Right atrium auricular region (tissue), 2 donors: ENCODE measurements at regions not wholly inside any gene's neighbourhood (a gene's known extent, or its start where the extent isn't known, plus 50 kb on each side); places are given as distances from the start of the nearest gene placed in this dataset.

Experiments used
- DNase-seq: peaks from one replicate; pipeline ENCODE4 v3.0.0-alpha.2; 2019; ENCODE audit warnings: low spot score
- H3K27ac ChIP-seq, 2 donors: fragments of 200-600 bp; sonication (generic); 1 replicate in 1 of 2; 2 replicates in 1 of 2; pipeline ENCODE4 v1.5.1; 2016 to 2019
- H3K27me3 ChIP-seq, 2 donors: fragments of 200-600 bp; sonication (generic); one replicate each; pipeline versions ENCODE4 v1.5.1 to v1.6.0; 2017 to 2019
- H3K36me3 ChIP-seq: fragments of 200-600 bp; sonication (generic); one replicate; pipeline ENCODE4 v1.5.1; 2016
- H3K4me1 ChIP-seq, 2 donors: fragments of 200-600 bp; sonication (generic); one replicate each; pipeline versions ENCODE4 v1.5.1 to v1.6.0; 2017 to 2019
- H3K4me3 ChIP-seq, 2 donors: fragments of 200-600 bp; sonication (generic); 1 replicate in 1 of 2; 2 replicates in 1 of 2; pipeline ENCODE4 v1.5.1; 2017 to 2019; ENCODE audit warnings: mild to moderate bottlenecking in 1 of 2, moderate library complexity in 1 of 2
- H3K9me3 ChIP-seq, 2 donors: fragments of 200-600 bp; sonication (generic); one replicate each; pipeline ENCODE4 v1.5.1; 2019
- TF ChIP-seq, protein P1 (sequence below), 2 donors: fragments of 200-600 bp; sonication (generic); IDR thresholded peaks; one replicate each; pipeline ENCODE4 v1.5.1; 2019; ENCODE audit warnings: antibody characterized with exemption in 2 of 2

DNA sequence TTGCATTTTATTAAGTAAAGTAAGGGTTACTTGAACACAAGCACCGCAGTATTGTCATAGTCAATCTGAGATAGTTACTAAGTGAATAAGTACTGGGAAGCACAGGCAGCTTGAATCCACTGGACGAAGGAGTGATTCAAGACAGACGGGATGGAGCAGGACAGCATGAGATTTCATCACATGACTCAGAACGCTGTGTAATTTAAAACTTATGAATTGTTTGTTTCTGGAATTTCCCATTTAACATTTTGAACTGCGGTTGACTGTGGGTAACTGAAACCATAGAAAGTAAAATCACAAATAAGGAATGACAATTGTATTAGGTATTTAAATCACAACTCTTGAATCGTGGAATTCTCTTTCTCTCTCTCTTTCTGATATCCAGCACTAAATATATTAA is 1630.4 kb upstream of the SEL1L start:
- no peaks in the 10 kb centered on the region for H3K27me3 ChIP-seq
- TF ChIP-seq, protein P1, sequence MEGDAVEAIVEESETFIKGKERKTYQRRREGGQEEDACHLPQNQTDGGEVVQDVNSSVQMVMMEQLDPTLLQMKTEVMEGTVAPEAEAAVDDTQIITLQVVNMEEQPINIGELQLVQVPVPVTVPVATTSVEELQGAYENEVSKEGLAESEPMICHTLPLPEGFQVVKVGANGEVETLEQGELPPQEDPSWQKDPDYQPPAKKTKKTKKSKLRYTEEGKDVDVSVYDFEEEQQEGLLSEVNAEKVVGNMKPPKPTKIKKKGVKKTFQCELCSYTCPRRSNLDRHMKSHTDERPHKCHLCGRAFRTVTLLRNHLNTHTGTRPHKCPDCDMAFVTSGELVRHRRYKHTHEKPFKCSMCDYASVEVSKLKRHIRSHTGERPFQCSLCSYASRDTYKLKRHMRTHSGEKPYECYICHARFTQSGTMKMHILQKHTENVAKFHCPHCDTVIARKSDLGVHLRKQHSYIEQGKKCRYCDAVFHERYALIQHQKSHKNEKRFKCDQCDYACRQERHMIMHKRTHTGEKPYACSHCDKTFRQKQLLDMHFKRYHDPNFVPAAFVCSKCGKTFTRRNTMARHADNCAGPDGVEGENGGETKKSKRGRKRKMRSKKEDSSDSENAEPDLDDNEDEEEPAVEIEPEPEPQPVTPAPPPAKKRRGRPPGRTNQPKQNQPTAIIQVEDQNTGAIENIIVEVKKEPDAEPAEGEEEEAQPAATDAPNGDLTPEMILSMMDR (IDR thresholded peaks at IDR 0.05) = no peak

DNA sequence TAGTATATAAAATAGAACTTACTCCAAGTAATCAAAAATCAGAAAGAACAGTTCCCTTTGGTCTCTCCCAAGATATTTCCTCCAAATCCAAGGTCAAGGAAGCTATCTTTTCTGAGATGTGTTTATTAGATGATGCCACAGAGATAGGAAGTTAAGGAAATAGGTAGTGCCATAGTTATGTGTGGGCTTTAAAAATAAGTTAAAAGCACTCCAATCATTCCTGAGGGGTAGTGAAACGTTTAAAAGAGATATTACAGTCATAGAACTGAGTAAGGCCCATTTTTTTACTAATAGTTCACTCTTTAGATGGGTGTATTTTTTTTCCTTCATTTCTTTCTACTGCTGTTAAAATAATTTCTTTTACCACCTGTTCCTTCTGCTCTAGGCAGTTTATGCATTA is 1630.9 kb upstream of the SEL1L start:
- TF ChIP-seq, protein P1 (IDR thresholded peaks at IDR 0.05) = no peak
- Histone ChIP-seq H3K27ac (no peak overlapping the region), H3K4me3 (no peak overlapping the region), H3K36me3 (no peaks in the 10 kb centered on the region), H3K4me1 (no peaks in the 10 kb centered on the region), H3K27me3 (no peaks in the 10 kb centered on the region), H3K9me3 (no peaks in the 10 kb centered on the region)
- DNase-seq = no peak

More for the DNA sequence above, 1630.4 kb upstream of the SEL1L start:
- no peaks in the 10 kb centered on the region for H3K36me3 ChIP-seq
- no peak for DNase-seq
- no peaks in the 10 kb centered on the region for H3K9me3 ChIP-seq
- no peak overlapping the region for H3K27ac ChIP-seq
- H3K4me1 ChIP-seq = no peaks in the 10 kb centered on the region
- no peak overlapping the region for H3K4me3 ChIP-seq

DNA sequence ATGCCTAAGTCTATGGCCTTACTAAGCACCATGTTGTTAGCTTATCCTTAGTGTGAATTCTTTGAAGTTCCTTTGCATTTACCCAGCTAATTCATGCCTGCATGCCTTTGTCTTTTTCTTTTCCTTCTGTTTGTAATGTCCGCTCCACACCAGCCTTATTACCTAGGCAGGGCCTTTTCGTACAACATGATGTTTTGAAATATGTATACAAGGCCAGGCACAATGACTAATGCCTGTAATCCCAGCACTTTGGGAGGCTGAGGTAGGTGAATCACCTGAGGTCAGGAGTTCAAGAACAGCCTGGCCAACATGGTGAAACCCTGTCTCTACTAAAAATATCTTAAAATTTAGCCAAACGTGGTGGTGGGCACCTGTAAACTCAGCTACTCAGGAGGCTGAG is 1636.5 kb upstream of the SEL1L start:
- no peak overlapping the region for H3K27ac ChIP-seq
- no peak overlapping the region for H3K4me3 ChIP-seq
- no peaks in the 10 kb centered on the region for H3K9me3 ChIP-seq
- DNase-seq = no peak
- TF ChIP-seq, protein P1 (IDR thresholded peaks at IDR 0.05) = no peak
- H3K36me3 ChIP-seq = no peaks in the 10 kb centered on the region
- H3K27me3 ChIP-seq = no peaks in the 10 kb centered on the region
- no peaks in the 10 kb centered on the region for H3K4me1 ChIP-seq

DNA sequence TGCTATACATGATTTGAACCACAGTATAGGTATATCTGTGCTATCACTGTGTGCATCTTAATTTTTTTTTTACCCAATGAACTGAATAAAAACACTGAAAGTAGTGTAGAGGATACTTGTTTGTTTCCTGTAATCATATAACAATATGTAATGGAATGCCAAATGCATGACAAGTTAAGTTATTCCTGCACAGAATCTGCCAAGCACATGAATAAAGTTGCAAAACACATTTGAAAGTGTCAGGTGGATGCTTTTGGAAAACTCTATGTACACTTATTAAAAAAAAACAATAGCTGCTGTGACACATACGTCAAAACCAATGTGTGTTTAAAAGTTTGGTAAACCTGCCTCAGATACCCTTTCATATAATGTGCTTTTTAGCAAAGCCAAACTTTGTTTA is 1638.1 kb upstream of the SEL1L start:
- H3K9me3 ChIP-seq = no peaks in the 10 kb centered on the region
- no peak for DNase-seq
- no peaks in the 10 kb centered on the region for H3K4me1 ChIP-seq
- no peak overlapping the region for H3K27ac ChIP-seq
- H3K4me3 ChIP-seq = no peak overlapping the region
- H3K27me3 ChIP-seq = no peaks in the 10 kb centered on the region
- TF ChIP-seq, protein P1 (IDR thresholded peaks at IDR 0.05) = no peak
- no peaks in the 10 kb centered on the region for H3K36me3 ChIP-seq

DNA sequence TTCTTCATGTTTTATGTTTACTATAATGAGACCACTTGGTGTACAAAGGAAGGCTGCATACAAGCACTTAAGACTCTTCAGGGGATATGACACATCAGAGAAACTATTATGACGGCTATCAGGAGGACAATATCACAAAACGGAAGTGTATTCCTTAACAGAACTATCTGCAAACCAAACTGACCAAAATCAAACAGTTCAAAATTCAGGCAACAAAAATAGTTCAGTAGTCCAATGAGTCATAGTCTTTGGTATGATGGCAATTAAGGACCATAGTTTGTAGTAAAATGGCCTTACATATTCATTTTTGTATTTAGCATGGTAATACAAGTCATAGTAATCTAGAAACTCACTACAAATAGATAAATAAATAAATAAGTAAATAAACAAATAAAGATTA is 1638.7 kb upstream of the SEL1L start:
- Histone ChIP-seq H3K27ac (no peak overlapping the region), H3K4me1 (no peaks in the 10 kb centered on the region), H3K36me3 (no peaks in the 10 kb centered on the region), H3K9me3 (no peaks in the 10 kb centered on the region), H3K4me3 (no peak overlapping the region), H3K27me3 (no peaks in the 10 kb centered on the region)
- TF ChIP-seq, protein P1 (IDR thresholded peaks at IDR 0.05) = no peak
- DNase-seq = no peak

DNA sequence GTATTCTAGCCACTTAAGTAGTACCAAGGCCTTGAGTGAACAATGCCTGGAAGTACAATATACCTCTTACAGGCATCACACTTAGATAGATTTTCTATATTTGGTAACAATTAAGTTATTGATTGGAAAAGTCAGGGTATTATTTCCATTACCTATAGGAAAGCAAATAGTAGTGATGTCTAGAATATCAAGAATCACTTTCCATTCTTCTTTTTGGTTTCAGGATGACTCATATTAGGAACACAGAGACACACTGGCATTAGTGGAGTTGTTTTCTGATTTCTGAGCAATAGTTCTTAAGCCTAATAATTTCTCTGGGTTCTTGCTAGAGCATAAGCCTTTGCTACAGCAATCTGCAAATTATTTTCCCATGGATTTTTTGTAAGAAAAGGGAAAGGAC is 1640.0 kb upstream of the SEL1L start:
- no peak overlapping the region for H3K27ac ChIP-seq
- H3K27me3 ChIP-seq = no peaks in the 10 kb centered on the region
- DNase-seq = no peak
- TF ChIP-seq, protein P1 (IDR thresholded peaks at IDR 0.05) = no peak
- H3K9me3 ChIP-seq = no peaks in the 10 kb centered on the region
- no peaks in the 10 kb centered on the region for H3K36me3 ChIP-seq
- no peak overlapping the region for H3K4me3 ChIP-seq
- H3K4me1 ChIP-seq = no peaks in the 10 kb centered on the region
